ENCODE measurements at regions not wholly inside any gene's neighbourhood (a gene's known extent, or its start where the extent isn't known, plus 50 kb on each side); places are given as distances from the start of the nearest gene placed in this dataset.

DNA sequence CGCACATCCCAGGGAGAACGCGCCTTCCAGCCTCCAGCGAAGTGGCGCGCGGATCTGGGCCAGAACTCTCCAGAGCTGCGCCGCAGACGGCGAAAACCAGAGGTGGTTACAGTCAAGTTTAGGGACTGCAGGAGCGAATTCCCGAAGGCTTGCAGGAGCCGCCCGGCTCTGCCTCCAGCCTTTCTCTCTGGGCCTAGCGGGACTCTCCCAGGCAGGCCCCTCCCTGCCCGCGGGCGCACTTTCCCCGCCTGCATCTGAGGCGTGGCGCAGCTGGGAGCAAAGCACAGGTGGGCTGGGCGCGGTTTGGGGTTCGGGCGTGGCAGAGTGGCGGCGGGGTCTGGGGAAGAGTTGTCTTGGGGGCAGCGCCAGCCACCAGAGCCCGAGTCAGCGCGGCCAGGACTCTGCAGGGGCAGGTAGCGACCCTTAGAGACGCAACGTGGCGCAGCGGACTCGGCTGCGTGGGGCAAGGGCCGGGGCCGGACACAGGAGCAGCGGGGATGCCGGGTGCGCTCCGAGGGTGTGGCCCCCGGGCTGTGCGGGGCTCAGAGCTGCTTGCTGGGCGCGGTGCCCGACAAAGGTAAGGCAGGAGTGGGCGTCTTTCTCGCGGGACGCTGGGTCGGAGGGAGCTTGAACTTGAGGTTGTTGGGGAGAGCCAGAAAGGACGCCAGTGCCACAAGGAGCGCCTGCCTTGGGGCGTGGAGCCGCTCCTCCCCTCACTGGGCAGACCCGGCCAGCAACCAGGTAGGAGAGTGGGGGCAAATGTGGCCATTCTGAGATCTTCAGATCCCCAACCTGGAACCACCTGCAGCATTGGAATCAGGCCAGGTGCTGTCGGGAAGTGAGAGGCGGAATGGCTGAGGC lies 1126.0 kb downstream of the AACS start:
- ATAC-seq (ENCODE audit: insufficient number of reproducible peaks, low FRiP score, low read depth) (no peak), DNase-seq (ENCODE audit: low spot score) (no peak)
- Histone ChIP-seq H3K27ac (no peak overlapping the region), H3K27me3 (replicated peaks; ENCODE audit: insufficient read depth) (peaks cover 3% of the 10 kb centered on the region), H3K4me3 (no peak overlapping the region), H3K36me3 (no peaks in the 10 kb centered on the region), H3K9me3 (no peaks in the 10 kb centered on the region), H3K4me1 (ENCODE audit: control insufficient read depth in 1 of 2, low read depth in 2 of 2) (no peaks in the 10 kb centered on the region)
- no peak for TF ChIP-seq CTCF (IDR thresholded peaks at IDR 0.05)

DNA sequence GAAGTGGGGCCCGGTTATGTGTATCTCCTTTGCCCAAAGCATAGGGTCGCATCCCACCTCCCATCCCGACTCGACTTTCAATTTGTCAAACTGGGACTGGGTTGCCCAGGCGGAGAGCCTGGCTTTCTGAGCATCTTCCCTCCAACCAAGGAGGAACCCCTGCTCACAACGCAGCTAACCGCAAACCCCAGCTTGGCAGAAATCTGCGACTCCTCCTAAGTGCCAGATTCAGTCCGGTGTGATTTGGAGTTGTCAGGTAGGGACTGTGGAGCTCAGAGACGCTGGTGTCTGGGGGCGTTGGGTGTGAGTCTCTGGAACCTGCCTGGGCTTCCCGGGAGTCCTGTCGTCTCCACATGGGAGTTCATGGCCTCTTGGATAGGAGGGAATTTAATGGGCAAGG lies 1126.7 kb downstream of the AACS start:
- no peaks in the 10 kb centered on the region for H3K9me3 ChIP-seq
- peaks cover 3% of the 10 kb centered on the region for H3K27me3 ChIP-seq (replicated peaks; ENCODE audit: insufficient read depth)
- H3K27ac ChIP-seq, result no peak overlapping the region
- no peak overlapping the region for H3K4me3 ChIP-seq
- ATAC-seq (ENCODE audit: insufficient number of reproducible peaks, low FRiP score, low read depth), result no peak
- H3K4me1 ChIP-seq (ENCODE audit: control insufficient read depth in 1 of 2, low read depth in 2 of 2), result no peaks in the 10 kb centered on the region
- no peak for TF ChIP-seq CTCF (IDR thresholded peaks at IDR 0.05)
- no peaks in the 10 kb centered on the region for H3K36me3 ChIP-seq
- no peak for DNase-seq (ENCODE audit: low spot score)

DNA sequence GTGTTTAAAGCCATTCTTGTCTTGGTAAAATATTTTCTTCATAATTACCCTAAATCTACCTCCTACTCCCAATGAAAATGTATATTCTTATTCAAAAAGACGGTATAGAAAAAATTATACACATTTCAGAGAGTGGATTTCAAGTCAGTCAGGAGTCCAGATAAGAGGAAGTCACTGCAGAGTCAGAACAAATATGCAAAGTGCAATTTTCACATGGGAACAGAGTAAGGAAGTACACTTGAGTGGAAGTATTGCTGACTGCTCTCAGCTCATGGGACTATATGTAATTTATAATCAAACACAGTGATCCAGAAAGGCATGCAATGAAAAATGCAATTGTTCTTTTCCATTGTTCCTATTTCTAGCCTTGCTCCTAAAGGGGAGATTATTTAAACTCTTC lies 1128.0 kb downstream of the AACS start:
- Histone ChIP-seq H3K4me3 (no peak overlapping the region), H3K27ac (no peak overlapping the region), H3K36me3 (no peaks in the 10 kb centered on the region), H3K4me1 (ENCODE audit: control insufficient read depth in 1 of 2, low read depth in 2 of 2) (no peaks in the 10 kb centered on the region), H3K9me3 (no peaks in the 10 kb centered on the region), H3K27me3 (replicated peaks; ENCODE audit: insufficient read depth) (peaks cover 3% of the 10 kb centered on the region)
- no peak for DNase-seq (ENCODE audit: low spot score)
- no peak for TF ChIP-seq CTCF (IDR thresholded peaks at IDR 0.05)
- no peak for ATAC-seq (ENCODE audit: insufficient number of reproducible peaks, low FRiP score, low read depth)

DNA sequence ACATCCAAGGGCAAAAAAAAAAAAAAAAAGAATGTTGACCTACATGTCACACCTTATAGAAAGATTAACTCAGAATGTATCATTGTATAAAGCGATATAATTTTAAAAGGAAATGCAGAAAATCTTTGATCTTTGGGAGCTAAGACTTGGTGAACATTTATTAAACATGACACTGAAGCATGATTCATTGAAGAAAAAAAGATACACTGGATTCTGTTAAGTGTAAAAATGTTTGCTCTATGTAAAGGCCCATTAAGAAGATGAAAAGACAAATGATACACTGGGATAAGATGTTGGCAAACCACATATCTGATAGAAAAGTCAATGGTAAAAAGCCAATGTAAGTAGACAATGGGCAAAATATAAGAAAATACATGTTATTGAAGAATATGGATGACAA lies 1131.0 kb downstream of the AACS start:
- no peak overlapping the region for H3K4me3 ChIP-seq
- no peaks in the 10 kb centered on the region for H3K9me3 ChIP-seq
- no peaks in the 10 kb centered on the region for H3K27me3 ChIP-seq (replicated peaks; ENCODE audit: insufficient read depth)
- no peak for ATAC-seq (ENCODE audit: insufficient number of reproducible peaks, low FRiP score, low read depth)
- no peak for TF ChIP-seq CTCF (IDR thresholded peaks at IDR 0.05)
- no peaks in the 10 kb centered on the region for H3K4me1 ChIP-seq (ENCODE audit: control insufficient read depth in 1 of 2, low read depth in 2 of 2)
- H3K27ac ChIP-seq, result no peak overlapping the region
- no peaks in the 10 kb centered on the region for H3K36me3 ChIP-seq
- DNase-seq (ENCODE audit: low spot score), result no peak

GRCh38 chr12:126198516-126198915 lies 1133.3 kb downstream of the AACS start:
- H3K27me3 ChIP-seq (replicated peaks; ENCODE audit: insufficient read depth), result no peaks in the 10 kb centered on the region
- no peak for ATAC-seq (ENCODE audit: insufficient number of reproducible peaks, low FRiP score, low read depth)
- no peaks in the 10 kb centered on the region for H3K4me1 ChIP-seq (ENCODE audit: control insufficient read depth in 1 of 2, low read depth in 2 of 2)
- H3K4me3 ChIP-seq, result no peak overlapping the region
- no peak for TF ChIP-seq CTCF (IDR thresholded peaks at IDR 0.05)
- no peak for DNase-seq (ENCODE audit: low spot score)
- H3K27ac ChIP-seq, result no peak overlapping the region
- no peaks in the 10 kb centered on the region for H3K9me3 ChIP-seq
- no peaks in the 10 kb centered on the region for H3K36me3 ChIP-seq
